Fibroblast of the aortic adventitia (primary cell): ENCODE measurements at regions not wholly inside any gene's neighbourhood (a gene's known extent, or its start where the extent isn't known, plus 50 kb on each side); places are given as distances from the start of the nearest gene placed in this dataset.
"Not testable (repeated sequence)": the region's sequence is repeated elsewhere in the genome, so short reads cannot be mapped to it uniquely, and the experiment has no call there.

ENCODE experiments used
- DNase-seq: peaks from one replicate; pipeline ENCODE4 v3.0.0-alpha.2; 2010; ENCODE audit warnings: low read depth
- H3K4me3 ChIP-seq: 2 replicates; pipeline ENCODE4 v1.5.1; 2011; ENCODE audit warnings: low read depth, mild to moderate bottlenecking, control low read depth, low read length, moderate library complexity
- CTCF ChIP-seq: IDR thresholded peaks from 2 replicates; pipeline ENCODE4 v1.5.1; 2011; ENCODE audit warnings: mild to moderate bottlenecking, low read length, control low read depth, inconsistent platforms; ENCODE audit not compliant: insufficient read depth

GRCh38 chr7:98764946-98765345, 104.9 kb downstream of the TMEM130 start:
- no peak for DNase-seq
- no peak for TF ChIP-seq CTCF
- H3K4me3 ChIP-seq = no peak overlapping the region

- DNase-seq, H3K4me3 ChIP-seq: not testable (repeated sequence)
These were observed 99.7 kb downstream of the TMEM130 start for GRCh38 chr7:98770085-98770484.

GRCh38 chr7:98771519-98771918, 98.3 kb downstream of the TMEM130 start:
- no peak overlapping the region for H3K4me3 ChIP-seq
- TF ChIP-seq CTCF = no peak
- DNase-seq = peak; percentile 39

GRCh38 chr7:98771941-98772603, 97.7 kb downstream of the TMEM130 start:
- TF ChIP-seq CTCF = no peak
- no peak for DNase-seq
- H3K4me3 ChIP-seq = no peak overlapping the region

GRCh38 chr7:98774884-98775283, 94.9 kb downstream of the TMEM130 start:
- H3K4me3 ChIP-seq = no peak overlapping the region
- TF ChIP-seq CTCF = no peak
- DNase-seq = no peak

- no peak overlapping the region for H3K4me3 ChIP-seq
- DNase-seq = no peak
- TF ChIP-seq CTCF = no peak
These were observed 92.8 kb downstream of the TMEM130 start for GRCh38 chr7:98777051-98777450.

- DNase-seq = no peak
- no peak for TF ChIP-seq CTCF
- H3K4me3 ChIP-seq = no peak overlapping the region
These were observed 91.4 kb downstream of the TMEM130 start for GRCh38 chr7:98778421-98778820.
